GM18907 (cell line): ENCODE measurements at regions not wholly inside any gene's neighbourhood (a gene's known extent, or its start where the extent isn't known, plus 50 kb on each side); places are given as distances from the start of the nearest gene placed in this dataset.
"Not testable (repeated sequence)": the region's sequence is repeated elsewhere in the genome, so short reads cannot be mapped to it uniquely, and the experiment has no call there.

Source experiments
- ATAC-seq: cut with Tn5 transposase; IDR thresholded peaks from one replicate; pipeline ENCODE4 v1.9.1; 2021; ENCODE audit warnings: mild to moderate bottlenecking, moderate library complexity; ENCODE audit not compliant: unreplicated experiment

DNA sequence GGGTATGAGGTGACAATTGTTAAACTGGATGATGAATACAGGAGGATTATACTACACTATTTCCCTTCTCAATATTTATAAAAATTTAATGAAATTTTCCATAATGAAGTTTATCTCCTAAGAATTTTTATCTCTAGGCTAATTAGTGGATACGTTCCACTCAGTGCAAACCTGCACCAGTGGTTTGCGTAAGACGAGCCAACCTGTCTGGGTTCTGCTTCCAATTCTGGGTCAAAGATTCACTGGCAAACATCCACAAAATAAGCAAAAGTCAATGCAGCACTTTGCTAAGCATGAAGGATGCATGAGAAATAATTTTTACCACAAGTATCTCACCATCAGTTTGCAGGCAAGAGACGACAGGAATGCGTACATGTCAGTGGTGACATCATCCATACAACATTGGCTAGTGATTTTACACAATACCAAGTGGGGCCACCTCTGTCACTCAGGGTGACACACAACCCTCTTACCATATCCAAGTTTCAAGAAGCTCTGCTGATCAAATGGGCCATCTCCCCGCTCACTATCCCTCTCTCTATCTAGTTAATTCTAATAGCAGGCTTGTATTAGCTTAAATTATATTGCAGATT, 51.7 kb downstream of the FAM50B start:
- no peak for ATAC-seq

DNA sequence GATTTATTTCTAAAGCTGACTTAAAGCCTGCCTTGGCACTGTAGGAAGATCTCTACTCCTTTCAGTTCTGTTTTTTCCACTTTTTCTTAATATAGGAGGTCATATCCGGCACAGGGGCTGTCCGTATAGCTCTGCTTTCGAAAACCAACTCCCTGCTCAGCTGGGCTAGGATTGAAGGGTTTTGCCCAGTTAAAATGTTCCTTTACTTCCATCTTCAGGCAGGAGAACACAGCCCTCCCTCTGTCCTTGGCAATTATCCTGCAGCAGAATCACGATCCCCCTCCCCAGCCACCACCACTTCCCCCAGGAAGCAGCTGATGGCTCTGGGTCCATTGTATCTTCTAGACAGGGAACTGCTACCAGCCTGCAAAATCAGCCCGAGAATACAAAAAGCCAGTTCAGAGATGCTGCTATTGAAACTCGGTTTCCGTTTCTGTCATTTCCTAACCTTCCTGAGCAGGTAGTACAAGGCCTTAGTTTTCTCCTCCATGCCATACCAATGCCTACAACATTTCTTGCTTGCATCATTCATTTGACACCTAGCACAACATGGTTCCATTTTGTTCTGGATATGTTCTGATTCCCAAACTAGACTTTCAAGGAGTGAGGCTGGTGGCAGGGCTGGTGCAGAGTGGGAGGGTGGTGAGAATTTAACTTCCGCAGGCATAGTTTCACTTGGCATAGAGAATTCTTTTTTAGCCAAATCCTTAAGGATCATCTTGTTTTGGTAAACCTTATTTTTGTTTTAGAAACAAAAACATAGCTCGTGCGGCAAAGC, 53.9 kb downstream of the FAM50B start:
- ATAC-seq: no peak

DNA sequence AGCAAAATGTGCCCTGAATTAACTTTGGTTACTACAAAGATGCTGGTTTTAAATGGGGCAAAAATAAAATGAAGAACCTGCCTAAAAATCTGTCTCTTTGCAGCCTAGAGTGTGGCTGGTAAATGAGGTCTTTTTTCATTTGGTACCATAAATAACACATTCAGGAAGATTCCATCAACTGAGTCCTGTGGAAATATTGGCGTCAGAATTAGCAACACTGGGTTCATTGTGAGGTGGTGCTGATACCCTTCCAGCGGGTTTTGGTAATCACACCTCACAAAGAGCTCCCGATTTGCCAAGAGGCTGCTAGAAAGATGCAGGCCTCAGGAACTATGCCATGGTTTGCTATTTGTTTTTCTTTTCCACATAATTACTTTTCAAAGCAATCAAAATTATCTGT, 55.3 kb downstream of the FAM50B start:
- no peak for ATAC-seq

DNA sequence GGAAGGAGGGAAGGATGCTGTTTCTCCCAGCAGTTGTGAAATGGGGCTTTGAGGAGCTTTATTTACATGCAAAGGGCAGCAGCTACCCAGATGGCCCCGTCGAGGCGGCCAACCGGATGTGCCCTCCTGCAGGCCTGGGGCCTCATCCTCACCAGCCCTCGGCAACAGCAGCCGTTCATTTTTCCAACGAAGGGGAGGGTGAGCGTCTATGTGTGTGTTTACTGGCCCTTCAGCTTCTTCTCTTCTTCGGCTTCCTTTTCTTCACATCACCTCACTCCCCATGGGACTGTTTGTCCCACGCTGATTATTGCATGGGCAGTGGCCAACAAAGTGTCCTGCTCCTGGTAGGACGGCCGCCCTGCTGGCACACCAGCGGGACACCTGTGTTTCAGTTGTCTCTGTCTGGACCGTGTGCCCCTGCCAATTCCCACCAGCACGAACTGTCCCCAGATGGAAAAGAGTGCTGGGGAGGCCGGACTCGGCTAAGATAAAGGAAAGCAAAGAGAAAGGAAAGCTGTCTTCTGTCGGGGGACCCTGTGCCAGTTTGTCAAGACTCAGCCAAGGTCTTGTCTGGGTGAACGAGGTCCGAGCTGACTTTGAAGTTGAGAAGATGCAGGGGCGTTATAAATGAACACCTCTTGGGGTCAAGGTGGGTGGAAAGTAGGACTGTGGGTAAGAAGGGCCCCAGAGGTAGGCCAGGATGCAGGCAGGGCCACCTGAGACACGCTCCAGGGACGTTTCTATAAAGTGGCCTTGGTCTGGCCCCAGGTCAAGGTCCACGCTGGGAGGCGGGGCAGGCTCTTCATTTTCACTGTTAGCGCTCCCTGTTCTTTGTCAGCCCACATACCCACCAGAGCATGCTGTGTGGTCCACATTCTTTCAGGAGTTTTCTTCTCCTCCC, 57.0 kb downstream of the FAM50B start:
- no peak for ATAC-seq

DNA sequence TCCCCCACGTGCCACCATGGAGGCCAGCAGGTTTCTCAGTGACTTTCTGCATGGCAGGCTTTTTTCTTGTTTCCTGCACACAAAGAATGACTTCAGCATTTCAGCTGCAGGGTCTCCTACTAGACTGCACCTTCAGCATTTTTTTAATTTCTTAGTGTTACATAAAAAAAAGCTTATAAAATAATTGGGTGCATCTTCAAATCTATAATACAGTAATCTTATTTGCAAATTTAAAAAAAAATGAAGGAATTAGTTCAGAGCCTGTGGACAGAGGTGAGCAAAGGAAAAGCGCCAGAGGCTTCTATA, 57.6 kb downstream of the FAM50B start:
- no peak for ATAC-seq

DNA sequence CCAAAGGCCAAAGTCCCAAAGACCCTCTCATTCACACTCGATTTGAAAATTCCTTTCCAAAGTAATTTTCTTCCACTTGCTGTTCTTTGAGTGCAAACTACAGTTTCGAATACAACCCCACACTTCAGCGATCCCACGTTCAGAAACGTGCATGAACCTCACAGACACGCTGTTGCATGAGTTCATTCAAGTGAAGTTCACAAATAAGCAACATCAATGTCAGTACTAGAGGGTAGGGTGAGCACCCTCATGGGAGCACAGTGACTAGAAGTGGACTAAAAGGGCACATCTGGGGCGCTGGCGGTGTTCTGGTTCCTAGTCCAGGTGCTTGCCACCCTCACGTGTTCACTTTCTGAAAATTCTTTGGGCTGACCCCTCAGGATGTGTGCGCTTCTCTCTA, 59.0 kb downstream of the FAM50B start:
- ATAC-seq: no peak

DNA sequence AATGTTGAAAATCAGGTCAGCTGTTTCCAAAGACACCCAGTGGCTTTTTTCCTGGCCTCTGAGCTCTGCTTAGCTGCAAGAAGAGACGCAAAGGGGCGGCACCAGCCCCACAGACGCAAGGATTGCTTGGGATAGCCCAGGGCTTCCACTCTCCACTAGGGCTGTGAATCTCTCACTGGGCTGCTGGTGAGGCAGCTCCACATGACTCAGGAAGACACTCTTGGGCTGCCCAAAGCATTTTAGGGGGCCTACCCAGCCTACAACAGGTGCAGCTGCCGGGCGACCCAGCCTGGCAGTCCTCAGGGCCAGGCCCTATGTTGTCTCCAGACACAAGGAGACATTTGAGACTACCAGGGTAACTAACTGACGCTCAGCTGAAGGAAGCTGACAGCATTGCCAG, 59.8 kb downstream of the FAM50B start:
- no peak for ATAC-seq

DNA sequence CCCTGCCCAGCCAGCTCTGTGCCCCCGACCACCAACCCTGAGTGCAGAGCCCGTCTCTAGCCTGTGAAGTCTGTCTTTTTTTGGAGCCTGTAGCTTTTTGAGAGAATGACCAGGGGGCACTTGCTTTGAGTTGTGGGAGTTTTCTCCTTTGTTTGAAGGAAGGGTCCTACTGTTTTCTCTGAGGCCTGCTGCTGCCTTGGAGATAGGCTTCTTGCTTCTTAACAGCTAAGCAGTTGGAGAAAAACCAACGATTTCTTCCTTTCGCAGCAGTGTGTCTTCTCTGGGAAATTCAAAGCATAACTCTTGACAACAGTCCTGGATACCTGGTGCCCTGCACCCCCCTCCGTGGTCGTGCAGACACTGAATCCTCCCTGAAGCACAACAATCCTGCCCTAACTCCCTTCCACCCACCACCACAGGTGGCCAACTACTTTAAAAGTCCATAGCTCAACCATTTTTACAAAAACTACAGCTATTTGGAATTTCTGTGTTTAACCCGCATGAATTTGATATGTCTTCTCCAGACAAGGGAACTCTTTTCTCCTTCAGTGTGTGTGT, 61.0 kb downstream of the FAM50B start:
- no peak for ATAC-seq

DNA sequence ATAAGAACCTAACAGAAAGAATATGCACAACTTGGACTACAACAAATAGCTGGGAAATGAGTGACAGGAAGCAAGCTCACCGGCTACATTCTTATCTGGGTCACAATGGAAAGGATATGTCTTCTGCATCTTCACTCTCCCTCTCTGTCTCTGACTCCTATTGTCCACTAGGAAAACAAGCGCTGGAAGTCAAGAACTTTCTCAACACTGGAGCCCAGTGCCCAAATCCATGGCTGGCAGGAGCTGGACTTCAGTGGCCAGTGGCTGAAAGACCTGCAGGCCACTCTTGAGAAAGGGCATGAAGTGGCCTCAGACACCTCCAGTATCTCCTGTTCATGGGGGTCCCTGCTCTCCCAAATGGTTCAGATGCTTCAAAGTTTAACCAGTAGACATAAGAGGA, 62.0 kb downstream of the FAM50B start:
- ATAC-seq: no peak

DNA sequence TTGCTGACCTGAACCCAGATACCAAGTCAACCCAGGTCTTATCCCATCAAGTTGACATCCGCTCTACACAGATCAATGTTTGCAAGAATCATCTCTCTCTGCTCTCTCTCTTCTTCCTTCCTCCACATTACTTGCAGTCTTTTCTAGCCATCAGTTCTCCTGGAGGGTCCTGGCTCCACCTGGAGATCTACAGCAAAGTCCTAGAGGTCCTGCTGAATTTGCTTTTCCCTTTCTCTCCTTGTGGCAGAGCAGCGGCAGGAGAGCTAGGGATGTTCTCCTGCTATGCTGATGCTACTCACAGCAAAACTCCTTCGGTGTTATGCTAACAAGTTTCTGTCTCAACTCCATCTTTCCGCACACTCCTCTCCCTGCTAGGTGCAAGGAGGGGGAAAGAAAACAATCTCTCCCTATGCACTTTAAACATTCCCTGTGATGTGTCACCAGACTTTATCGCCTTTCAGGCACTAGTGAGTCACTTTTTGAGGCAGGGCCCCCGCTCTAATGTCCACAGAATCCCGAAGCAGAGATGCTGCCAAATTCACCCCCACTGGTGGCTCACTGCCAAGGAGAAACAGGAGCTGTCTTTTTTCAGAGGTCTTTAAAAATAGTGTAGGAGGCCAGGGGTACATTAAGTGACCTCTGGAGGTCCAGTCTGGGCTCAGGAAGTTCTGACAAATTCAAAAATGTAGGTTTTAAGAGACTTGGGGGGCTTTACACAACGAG, 62.6 kb downstream of the FAM50B start:
- ATAC-seq: no peak

DNA sequence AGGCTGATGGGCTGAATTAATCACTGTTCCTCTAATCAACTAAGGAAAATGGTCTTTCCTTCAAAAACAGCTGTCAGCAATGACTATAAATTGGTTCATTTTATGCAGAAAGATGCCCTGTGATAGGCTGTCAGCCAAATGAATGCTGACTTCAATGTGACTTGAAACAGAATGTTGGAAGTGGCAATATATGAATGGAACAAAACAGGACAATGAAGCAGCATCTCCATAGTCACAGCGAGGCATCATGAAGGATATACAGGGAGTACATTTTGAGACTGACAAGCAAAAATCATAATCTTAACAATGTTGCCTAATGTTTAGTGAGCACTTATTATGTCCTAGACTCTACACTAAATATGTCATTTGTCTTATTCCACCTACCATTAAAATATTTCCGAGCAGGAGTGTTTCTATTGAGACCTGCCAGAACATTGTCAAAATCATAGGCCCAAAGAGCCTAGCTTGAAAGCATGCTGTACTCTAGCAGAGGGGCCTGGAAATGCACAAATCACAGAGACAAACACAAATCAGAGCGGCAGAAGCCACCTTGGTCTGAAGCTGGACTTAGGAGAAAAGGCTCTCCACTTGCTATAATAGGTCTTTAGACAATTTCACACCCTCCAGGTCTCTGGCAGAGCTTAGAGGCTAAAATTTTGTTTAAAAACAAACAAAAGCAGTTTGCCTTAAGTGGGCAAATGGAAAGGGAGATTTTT, 63.3 kb downstream of the FAM50B start:
- ATAC-seq: no peak

DNA sequence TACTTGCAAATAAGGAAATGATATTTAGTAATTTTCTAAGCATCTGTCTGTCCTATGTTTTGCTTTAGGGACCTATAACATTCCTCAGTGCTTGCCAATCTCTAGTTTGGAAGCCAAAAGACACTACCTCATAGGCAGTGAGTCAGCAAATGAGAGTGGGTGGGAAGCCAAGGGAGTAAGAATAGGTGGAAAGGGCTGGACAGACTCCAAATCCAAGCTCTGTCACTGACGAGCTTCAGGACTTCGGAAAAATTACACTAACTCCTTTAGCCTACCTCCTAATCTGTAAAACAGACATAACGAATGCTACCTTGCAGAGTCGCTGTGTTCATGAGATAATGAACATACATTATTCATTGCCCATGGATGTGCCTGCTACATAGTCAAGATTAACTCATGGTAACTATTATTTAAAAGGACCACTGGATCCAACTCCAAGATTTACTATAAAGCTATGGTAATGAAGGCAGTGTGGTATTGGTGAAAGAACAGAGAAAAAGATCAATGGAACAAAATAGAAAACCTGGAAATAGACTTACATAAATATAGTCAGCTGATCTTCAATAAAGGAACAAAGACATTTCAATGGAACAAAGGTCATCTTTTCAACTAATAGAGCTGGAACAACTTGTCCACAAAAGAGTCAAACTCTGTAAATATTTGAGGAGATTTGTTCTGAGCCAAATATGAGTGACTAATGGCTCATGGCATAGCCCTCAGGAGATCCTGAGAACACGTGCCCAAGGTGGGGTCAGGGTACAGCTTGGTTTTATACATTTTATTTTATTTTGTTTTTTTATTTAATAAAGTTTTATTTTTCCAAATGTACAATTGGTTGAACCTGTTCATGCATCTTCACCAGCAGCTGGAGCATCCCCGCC, 64.1 kb downstream of the FAM50B start:
- ATAC-seq: no peak

DNA sequence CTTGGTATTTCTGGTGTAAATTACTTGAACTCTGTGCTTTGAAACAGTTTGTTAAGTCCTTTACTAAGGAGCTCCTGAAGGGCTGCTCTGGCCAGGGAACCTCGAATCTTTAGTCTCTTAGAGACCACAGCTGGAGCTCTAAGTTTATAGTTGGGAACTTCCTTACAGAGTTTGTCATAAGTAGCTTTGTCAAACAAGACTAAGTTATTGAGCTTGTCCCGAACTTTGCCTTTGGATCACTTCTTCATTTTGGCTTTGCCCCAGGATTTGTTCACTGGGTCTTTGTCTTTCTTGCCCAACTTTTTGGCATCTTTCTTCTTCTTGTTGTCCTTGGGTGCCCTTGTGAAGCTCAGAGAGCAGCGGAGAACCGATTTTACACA, 64.8 kb downstream of the FAM50B start:
- ATAC-seq: no peak

DNA sequence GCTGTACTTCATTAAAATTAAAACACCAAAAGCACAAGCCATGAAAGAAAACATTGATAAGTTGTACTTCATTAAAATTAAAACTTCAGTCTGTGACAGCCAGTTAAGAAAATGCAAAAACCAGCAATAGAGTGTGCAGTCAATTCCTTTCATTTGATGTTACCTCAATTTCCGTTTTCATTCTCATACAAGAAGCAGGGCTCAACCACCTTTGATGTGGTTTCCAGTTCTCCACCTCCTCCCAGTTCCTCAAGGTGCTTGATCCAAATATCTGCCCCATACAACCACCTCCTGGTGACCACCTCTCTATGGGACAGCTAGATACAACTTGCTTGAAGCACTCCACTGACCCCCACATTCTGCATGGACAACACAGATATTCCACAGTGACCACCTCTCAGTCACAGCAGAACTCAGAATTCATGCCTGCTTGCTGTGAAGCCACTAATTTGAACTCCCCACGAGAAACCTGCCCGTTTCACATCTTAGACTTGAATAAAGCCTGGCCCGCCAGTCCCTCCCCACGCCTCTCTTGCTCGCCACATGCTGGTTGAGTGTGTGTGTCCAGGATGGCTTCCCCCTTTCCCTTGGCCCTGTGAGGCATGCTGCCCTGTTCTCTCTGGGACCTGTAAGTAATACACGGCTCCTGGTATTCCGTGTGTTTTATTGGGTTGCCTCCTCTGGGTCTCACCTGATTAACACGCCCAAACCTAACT, 66.1 kb downstream of the FAM50B start:
- no peak for ATAC-seq

DNA sequence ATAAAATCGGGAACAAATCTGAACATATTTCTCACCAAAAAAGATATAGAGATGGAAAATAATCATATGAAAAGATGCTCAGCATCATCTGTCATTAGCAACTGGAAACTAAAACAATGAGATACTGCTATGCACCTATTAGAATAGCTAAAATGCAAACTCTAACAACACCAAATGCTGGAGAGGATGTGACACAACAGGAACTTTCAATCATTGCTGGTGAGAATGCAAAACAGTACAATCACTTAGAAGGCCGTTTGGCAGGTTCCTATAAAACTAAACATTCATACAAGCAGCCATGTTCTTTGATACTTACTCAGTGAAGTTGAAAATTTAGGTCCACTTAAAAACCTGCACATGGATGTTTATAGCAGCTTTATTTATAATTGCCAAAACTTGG, 67.0 kb downstream of the FAM50B start:
- no peak for ATAC-seq

DNA sequence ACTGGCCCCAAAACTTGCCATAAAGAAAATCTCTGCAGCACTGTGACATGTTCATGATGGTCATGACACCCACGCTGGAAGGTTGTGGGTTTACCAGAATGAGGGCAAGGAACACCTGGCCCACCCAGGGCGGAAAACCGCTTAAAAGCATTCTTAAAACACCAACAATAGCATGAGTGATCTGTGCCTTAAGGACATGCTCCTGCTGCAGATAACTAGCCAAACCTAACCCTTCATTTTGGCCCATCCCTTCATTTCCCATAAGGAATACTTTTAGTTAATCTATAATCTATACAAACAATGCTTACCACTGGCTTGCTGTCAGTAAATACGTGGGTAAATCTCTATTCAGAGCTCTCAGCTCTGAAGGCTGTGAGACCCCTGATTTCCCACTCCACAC, 67.6 kb downstream of the FAM50B start:
- ATAC-seq: not testable (repeated sequence)

DNA sequence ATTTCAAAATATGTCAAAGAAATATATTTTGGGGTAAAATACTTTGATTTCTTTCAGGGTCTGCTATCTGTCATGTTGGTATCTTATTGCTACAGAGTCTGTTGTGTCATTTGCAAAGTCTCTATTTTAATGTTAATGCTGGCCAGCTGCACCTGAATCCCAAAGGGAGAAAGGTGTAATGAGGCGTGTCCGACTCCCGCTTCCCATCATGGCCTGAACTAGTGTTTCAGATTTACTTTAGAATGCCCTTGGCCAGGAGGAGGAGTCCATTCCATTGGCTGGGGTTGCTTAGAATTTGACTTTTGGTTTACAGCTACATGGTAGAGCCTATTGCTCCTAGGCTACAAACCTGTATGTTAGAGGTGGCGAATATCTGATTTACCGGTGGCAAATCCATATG, 69.3 kb downstream of the FAM50B start:
- no peak for ATAC-seq

DNA sequence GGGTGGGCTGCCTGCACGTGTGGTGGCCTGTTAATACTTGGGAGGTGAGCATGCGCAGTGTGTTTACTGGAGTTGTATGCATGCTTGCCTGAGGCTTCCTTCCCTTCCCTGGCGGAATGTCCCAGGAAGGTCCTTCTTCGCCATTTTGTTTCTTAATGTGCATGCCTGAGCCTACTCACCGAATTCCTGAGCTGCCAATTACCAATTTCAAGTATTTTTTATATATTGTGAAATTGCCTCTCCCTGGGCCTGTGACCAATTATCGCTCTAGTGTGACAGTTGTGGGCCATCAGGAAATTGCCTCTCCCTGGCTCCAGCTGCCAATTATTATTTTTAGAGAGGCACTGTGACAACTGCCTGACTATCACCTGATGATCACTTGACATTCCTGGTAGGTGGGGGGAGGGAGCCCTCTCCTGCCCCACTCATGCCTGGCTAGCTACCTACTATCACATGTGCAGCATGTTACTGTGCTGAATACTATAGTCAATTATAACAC, 70.0 kb downstream of the FAM50B start:
- ATAC-seq: no peak

DNA sequence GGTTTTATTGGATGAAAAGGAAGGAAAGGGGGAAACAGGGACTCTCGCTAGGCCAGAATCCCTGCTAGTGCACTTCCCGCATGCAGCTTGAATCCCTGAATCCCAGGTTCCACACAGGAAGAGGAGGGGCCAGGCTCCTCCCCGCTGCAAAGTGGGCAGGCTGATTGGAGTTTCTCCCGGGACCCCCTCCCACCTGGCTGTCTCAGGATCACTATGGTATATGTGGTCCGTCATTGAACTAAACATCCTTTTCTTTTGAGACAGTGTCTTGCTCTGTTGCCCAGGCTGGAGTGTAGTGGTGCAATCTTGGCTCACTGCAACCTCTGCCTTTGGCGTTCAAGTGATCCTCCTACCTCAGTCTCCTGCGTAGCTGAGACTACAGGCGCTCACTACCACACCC, 70.7 kb downstream of the FAM50B start:
- ATAC-seq: no peak
